H1 (cell line): ENCODE measurements at regions not wholly inside any gene's neighbourhood (a gene's known extent, or its start where the extent isn't known, plus 50 kb on each side); places are given as distances from the start of the nearest gene placed in this dataset.

Source experiments
- BCL11A ChIP-seq, 2 experiments: IDR thresholded peaks; one replicate each; pipeline ENCODE4 v1.6.1; 2011; ENCODE audit warnings: low read depth in 2 of 2, low read length in 2 of 2, mild to moderate bottlenecking in 2 of 2
- CBX5 ChIP-seq: fragments of 300-800, 300-1000 bp; sonication (generic); IDR thresholded peaks from 2 replicates; pipeline ENCODE4 v1.7.1; 2016; ENCODE audit warnings: antibody characterized with exemption, low read length, low read depth
- GABPA ChIP-seq: IDR thresholded peaks from 2 replicates; pipeline ENCODE4 v1.6.1; 2011; ENCODE audit warnings: mild to moderate bottlenecking, low read length, moderate library complexity, borderline replicate concordance; ENCODE audit not compliant: insufficient read depth
- NANOG ChIP-seq: IDR thresholded peaks from 2 replicates; pipeline ENCODE4 v1.6.1; 2011; ENCODE audit warnings: low read length, low read depth, mild to moderate bottlenecking, inconsistent platforms; ENCODE audit not compliant: insufficient read depth, poor library complexity, severe bottlenecking
- TF ChIP-seq, protein P1 (sequence below): IDR thresholded peaks from 2 replicates; pipeline ENCODE4 v1.6.1; 2011; ENCODE audit warnings: low read depth, mild to moderate bottlenecking, low read length; ENCODE audit not compliant: insufficient read depth

GRCh38 chr14:85241022-85241855, 288.7 kb upstream of the FLRT2 start (continued):
- TF ChIP-seq, protein P1, sequence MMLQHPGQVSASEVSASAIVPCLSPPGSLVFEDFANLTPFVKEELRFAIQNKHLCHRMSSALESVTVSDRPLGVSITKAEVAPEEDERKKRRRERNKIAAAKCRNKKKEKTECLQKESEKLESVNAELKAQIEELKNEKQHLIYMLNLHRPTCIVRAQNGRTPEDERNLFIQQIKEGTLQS: no peak
- TF ChIP-seq CBX5 (no peak), GABPA (no peak), BCL11A (IDR thresholded peaks at IDR 0.05; ENCODE audit: low read depth in 2 of 2, low read length in 2 of 2) (no peak), NANOG (no peak)
- TF ChIP-seq, all 59 proteins: peak for 0
